ENCODE measurements at regions not wholly inside any gene's neighbourhood (a gene's known extent, or its start where the extent isn't known, plus 50 kb on each side); places are given as distances from the start of the nearest gene placed in this dataset.

DNA sequence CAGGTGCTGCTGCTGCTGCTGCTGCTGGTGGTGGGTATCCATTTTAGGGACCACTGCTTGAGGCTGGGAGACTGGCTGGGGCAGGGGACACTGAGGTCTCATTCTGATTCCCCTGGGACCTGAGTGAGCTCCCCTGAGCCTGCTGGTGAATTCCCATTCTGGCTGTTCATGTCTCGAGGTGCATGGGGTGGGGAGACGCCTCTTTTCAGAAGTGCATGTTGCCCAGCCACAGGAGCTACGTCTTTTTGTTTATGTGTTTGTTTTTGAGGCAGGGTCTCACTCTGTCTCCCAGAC lies 133.4 kb downstream of the RHOU start:
- Mint-ChIP-seq H3K27ac (ENCODE audit: unreplicated experiment) (no peak overlapping the region), H3K9me3 (ENCODE audit: unreplicated experiment) (no peaks in the 10 kb centered on the region), H3K4me3 (ENCODE audit: unreplicated experiment) (no peak overlapping the region), H3K36me3 (ENCODE audit: low read depth, unreplicated experiment) (no peaks in the 10 kb centered on the region), H3K27me3 (ENCODE audit: unreplicated experiment) (peaks cover 1% of the 10 kb centered on the region), H3K4me1 (ENCODE audit: unreplicated experiment) (peaks cover 16% of the 10 kb centered on the region)
- TF ChIP-seq, protein P1, sequence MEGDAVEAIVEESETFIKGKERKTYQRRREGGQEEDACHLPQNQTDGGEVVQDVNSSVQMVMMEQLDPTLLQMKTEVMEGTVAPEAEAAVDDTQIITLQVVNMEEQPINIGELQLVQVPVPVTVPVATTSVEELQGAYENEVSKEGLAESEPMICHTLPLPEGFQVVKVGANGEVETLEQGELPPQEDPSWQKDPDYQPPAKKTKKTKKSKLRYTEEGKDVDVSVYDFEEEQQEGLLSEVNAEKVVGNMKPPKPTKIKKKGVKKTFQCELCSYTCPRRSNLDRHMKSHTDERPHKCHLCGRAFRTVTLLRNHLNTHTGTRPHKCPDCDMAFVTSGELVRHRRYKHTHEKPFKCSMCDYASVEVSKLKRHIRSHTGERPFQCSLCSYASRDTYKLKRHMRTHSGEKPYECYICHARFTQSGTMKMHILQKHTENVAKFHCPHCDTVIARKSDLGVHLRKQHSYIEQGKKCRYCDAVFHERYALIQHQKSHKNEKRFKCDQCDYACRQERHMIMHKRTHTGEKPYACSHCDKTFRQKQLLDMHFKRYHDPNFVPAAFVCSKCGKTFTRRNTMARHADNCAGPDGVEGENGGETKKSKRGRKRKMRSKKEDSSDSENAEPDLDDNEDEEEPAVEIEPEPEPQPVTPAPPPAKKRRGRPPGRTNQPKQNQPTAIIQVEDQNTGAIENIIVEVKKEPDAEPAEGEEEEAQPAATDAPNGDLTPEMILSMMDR (IDR thresholded peaks at IDR 0.05; ENCODE audit: unreplicated experiment), result no peak
- DNase-seq (ENCODE audit: low spot score), result no peak

DNA sequence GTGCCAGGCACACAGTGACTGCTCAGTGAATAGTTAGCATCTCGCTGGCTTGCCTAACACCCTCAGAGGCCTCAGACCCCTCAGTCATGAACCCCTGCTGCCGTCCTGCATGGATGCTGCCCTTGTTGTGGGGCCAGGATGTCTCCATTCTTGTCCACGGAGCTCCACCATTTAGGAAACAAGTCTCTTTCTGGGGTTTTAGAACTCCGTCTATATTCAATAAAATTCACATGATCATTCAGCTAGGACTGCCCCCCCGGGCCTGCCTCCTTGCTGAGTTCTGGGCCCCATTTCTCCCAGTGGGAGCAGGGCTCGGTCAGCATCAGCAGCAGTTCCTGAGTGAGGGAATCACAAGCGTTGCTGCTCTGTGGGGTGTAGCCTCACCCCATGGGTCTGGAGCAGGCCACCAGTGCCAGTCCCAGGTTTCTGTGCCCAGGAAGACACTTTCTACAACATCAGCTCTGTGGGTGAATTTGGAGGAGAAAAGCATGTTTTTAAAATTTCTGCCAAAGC lies 134.1 kb downstream of the RHOU start:
- TF ChIP-seq, protein P1 (IDR thresholded peaks at IDR 0.05; ENCODE audit: unreplicated experiment), result no peak
- Mint-ChIP-seq H3K27ac (ENCODE audit: unreplicated experiment) (no peak overlapping the region), H3K4me1 (ENCODE audit: unreplicated experiment) (peaks cover 12% of the 10 kb centered on the region), H3K4me3 (ENCODE audit: unreplicated experiment) (no peak overlapping the region), H3K27me3 (ENCODE audit: unreplicated experiment) (no peaks in the 10 kb centered on the region), H3K36me3 (ENCODE audit: low read depth, unreplicated experiment) (no peaks in the 10 kb centered on the region), H3K9me3 (ENCODE audit: unreplicated experiment) (no peaks in the 10 kb centered on the region)
- DNase-seq (ENCODE audit: low spot score), result no peak

DNA sequence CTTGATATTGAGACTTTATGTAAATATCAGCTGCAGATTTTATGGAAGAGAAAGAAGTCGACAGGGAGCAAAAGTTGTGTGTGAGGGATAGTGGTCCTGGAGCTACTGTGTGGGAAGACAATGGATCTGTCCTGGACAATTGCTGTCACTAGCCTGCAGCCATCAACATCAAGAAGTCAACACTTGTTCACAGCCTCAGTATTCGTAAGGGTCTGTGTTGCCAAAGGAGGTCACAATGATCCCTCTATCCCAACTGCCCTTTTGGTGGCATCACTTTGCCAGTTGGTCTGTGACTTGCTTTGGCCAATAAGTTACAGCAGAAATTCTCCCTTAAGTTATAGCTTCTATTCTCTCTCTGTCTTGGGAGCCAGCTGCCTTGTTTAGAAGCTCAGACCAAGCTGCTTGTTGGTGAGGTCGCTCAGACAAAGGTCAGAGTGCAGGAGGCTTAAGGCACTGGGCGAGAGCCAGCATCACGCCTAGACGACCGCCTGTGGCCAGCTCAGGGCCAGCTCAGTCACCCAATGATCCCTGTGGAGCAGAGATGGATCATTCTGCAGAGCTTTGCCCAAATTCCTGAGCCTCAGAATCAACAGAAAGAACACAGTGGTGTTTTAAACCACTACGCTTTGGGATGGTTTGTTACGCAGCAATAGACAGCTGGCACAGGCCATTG lies 134.9 kb downstream of the RHOU start:
- peaks cover 9% of the 10 kb centered on the region for H3K4me1 Mint-ChIP-seq (ENCODE audit: unreplicated experiment)
- DNase-seq (ENCODE audit: low spot score), result no peak
- H3K36me3 Mint-ChIP-seq (ENCODE audit: low read depth, unreplicated experiment), result no peaks in the 10 kb centered on the region
- H3K27ac Mint-ChIP-seq (ENCODE audit: unreplicated experiment), result no peak overlapping the region
- no peaks in the 10 kb centered on the region for H3K9me3 Mint-ChIP-seq (ENCODE audit: unreplicated experiment)
- no peak overlapping the region for H3K4me3 Mint-ChIP-seq (ENCODE audit: unreplicated experiment)
- H3K27me3 Mint-ChIP-seq (ENCODE audit: unreplicated experiment), result no peaks in the 10 kb centered on the region
- TF ChIP-seq, protein P1 (IDR thresholded peaks at IDR 0.05; ENCODE audit: unreplicated experiment), result no peak

DNA sequence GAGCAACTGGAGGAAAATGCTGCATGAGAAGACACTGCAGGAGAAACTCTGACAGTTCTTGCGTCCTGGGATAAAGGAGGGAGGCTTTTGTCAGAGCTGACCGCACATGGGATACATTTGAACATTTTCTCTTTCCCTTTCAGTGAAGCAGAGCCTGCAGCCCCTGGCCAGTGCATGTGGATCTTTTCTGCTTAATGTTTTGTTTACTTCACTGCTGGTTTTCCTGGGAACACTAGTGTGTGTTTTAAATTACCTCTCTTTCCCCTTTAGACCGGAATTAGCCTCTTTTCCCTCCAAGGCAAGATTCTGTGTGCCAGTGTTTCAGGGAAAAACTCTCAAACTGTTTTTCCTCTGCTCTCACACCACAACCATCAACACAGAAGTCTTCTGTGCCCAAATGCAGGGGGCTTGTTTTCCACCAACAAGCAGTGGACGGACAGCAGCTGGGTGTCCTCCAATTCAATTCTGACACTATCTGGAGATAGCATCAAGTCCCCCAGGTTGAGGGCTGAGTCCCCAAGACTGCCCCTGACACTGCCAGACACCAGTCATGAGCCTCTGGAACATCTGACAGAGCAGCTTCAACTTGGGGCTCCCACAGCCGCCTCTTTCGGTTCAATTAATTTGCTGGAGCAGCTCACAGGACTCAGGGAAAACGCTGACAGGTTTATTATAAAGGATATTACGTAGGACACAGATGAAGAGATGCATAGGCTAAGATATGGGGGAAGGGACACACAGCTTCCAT lies 136.2 kb downstream of the RHOU start:
- DNase-seq (ENCODE audit: low spot score), result no peak
- TF ChIP-seq, protein P1 (IDR thresholded peaks at IDR 0.05; ENCODE audit: unreplicated experiment), result no peak
- H3K4me3 Mint-ChIP-seq (ENCODE audit: unreplicated experiment), result no peak overlapping the region
- H3K36me3 Mint-ChIP-seq (ENCODE audit: low read depth, unreplicated experiment), result no peaks in the 10 kb centered on the region
- H3K27me3 Mint-ChIP-seq (ENCODE audit: unreplicated experiment), result no peaks in the 10 kb centered on the region
- H3K4me1 Mint-ChIP-seq (ENCODE audit: unreplicated experiment), result peaks cover 9% of the 10 kb centered on the region
- H3K27ac Mint-ChIP-seq (ENCODE audit: unreplicated experiment), result no peak overlapping the region
- no peaks in the 10 kb centered on the region for H3K9me3 Mint-ChIP-seq (ENCODE audit: unreplicated experiment)

DNA sequence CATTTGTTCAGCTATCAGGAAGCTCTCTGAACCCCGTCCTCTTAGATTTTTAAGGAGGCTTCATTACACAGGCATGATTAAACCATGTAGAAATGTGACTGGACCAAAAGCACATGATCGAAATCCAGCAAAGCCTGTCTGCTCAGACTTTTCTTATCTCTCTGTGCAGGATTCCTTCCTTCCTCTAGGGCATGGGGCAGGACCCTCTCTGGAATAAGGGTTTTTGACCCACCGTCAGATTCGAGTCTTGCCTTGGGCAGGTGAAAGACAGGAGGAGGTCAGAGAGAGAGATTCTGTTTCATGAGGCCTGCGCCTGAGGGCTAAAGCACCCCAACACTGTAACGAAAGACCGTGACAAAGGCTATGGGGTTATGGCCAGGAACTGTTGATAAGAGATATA lies 136.8 kb downstream of the RHOU start:
- no peak overlapping the region for H3K27ac Mint-ChIP-seq (ENCODE audit: unreplicated experiment)
- H3K36me3 Mint-ChIP-seq (ENCODE audit: low read depth, unreplicated experiment), result no peaks in the 10 kb centered on the region
- H3K27me3 Mint-ChIP-seq (ENCODE audit: unreplicated experiment), result no peaks in the 10 kb centered on the region
- H3K9me3 Mint-ChIP-seq (ENCODE audit: unreplicated experiment), result no peaks in the 10 kb centered on the region
- peaks cover 9% of the 10 kb centered on the region for H3K4me1 Mint-ChIP-seq (ENCODE audit: unreplicated experiment)
- TF ChIP-seq, protein P1 (IDR thresholded peaks at IDR 0.05; ENCODE audit: unreplicated experiment), result no peak
- no peak overlapping the region for H3K4me3 Mint-ChIP-seq (ENCODE audit: unreplicated experiment)
- no peak for DNase-seq (ENCODE audit: low spot score)

All from endothelial cell (in vitro differentiated cells).